Mucosa of rectum (tissue), 2 donors: ENCODE measurements at regions not wholly inside any gene's neighbourhood (a gene's known extent, or its start where the extent isn't known, plus 50 kb on each side); places are given as distances from the start of the nearest gene placed in this dataset.

Experiments used
- H3K27ac ChIP-seq, 2 donors: one replicate each; pipeline ENCODE4 v1.7.0; 2013; ENCODE audit warnings: inconsistent platforms in 2 of 2, low read depth in 2 of 2, low read length in 2 of 2
- H3K27me3 ChIP-seq, 2 donors: one replicate each; pipeline ENCODE4 v1.7.0; 2013; ENCODE audit warnings: low read length in 2 of 2; ENCODE audit not compliant: control insufficient read depth in 2 of 2, insufficient read depth in 2 of 2
- H3K36me3 ChIP-seq, 2 donors: one replicate each; pipeline ENCODE4 v1.7.0; 2013; ENCODE audit warnings: low read length in 2 of 2; ENCODE audit not compliant: control insufficient read depth in 2 of 2, insufficient read depth in 2 of 2
- H3K4me1 ChIP-seq, 2 donors: one replicate each; pipeline ENCODE4 v1.7.0; 2013; ENCODE audit warnings: low read length in 2 of 2, mild to moderate bottlenecking in 1 of 2; ENCODE audit not compliant: control insufficient read depth in 2 of 2, insufficient read depth in 2 of 2
- H3K4me3 ChIP-seq, 2 donors: one replicate each; pipeline ENCODE4 v1.7.0; 2013; ENCODE audit warnings: low read length in 2 of 2
- H3K9ac ChIP-seq, 2 donors: one replicate each; pipeline ENCODE4 v1.7.0; 2013; ENCODE audit warnings: low read length in 2 of 2, low read depth in 1 of 2, mild to moderate bottlenecking in 1 of 2
- H3K9me3 ChIP-seq, 2 donors: one replicate each; pipeline ENCODE4 v1.7.0; 2013; ENCODE audit warnings: low read length in 2 of 2; ENCODE audit not compliant: control insufficient read depth in 2 of 2
- donor health status: healthy.
- donor health status: Normal muscosa, but diverticular disease.

GRCh38 chr4:141416219-141416618 lies 195.5 kb downstream of the ZNF330 start:
- Histone ChIP-seq H3K36me3 (no peaks in the 10 kb centered on the region), H3K4me1 (no peaks in the 10 kb centered on the region), H3K27me3 (no peaks in the 10 kb centered on the region), H3K4me3 (no peak overlapping the region), H3K9me3 (no peaks in the 10 kb centered on the region), H3K9ac (no peak overlapping the region), H3K27ac (no peak overlapping the region)

- Histone ChIP-seq H3K36me3 (no peaks in the 10 kb centered on the region), H3K27me3 (no peaks in the 10 kb centered on the region), H3K4me3 (no peak overlapping the region), H3K27ac (no peak overlapping the region), H3K4me1 (no peaks in the 10 kb centered on the region), H3K9ac (no peak overlapping the region), H3K9me3 (no peaks in the 10 kb centered on the region)
Measured at GRCh38 chr4:141416677-141417363, 196.1 kb downstream of the ZNF330 start.

- Histone ChIP-seq H3K27me3 (no peaks in the 10 kb centered on the region), H3K4me3 (no peak overlapping the region), H3K36me3 (no peaks in the 10 kb centered on the region), H3K9me3 (no peaks in the 10 kb centered on the region), H3K27ac (no peak overlapping the region), H3K4me1 (no peaks in the 10 kb centered on the region), H3K9ac (no peak overlapping the region)
Measured at GRCh38 chr4:141417387-141417786, 196.7 kb downstream of the ZNF330 start.

DNA sequence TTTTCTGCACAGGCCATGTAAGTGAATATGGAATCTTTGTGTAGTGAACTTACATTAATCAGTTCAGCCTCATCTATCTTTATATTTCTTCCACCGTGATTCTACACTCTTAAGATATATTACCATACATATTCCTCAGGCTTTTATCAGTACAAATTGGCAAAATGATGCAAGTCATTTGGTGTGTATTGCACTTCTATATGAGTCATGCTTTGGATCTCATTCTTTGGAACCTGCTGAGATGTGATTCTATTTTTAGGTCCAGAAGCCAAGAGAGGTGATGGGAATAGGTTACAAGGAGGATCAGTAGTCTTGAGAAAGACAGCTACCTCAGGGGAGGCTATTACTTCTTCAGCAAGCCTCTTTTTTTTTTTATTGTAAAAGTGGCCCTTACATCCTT lies 204.4 kb downstream of the ZNF330 start:
- no peaks in the 10 kb centered on the region for H3K36me3 ChIP-seq
- H3K27ac ChIP-seq = no peak overlapping the region
- no peaks in the 10 kb centered on the region for H3K27me3 ChIP-seq
- H3K9me3 ChIP-seq = no peaks in the 10 kb centered on the region
- no peak overlapping the region for H3K9ac ChIP-seq
- no peaks in the 10 kb centered on the region for H3K4me1 ChIP-seq
- no peak overlapping the region for H3K4me3 ChIP-seq

GRCh38 chr4:141427726-141428296 lies 207.1 kb downstream of the ZNF330 start:
- Histone ChIP-seq H3K4me1 (no peaks in the 10 kb centered on the region), H3K9me3 (no peaks in the 10 kb centered on the region), H3K27me3 (no peaks in the 10 kb centered on the region), H3K4me3 (no peak overlapping the region), H3K27ac (no peak overlapping the region), H3K9ac (no peak overlapping the region), H3K36me3 (no peaks in the 10 kb centered on the region)

DNA sequence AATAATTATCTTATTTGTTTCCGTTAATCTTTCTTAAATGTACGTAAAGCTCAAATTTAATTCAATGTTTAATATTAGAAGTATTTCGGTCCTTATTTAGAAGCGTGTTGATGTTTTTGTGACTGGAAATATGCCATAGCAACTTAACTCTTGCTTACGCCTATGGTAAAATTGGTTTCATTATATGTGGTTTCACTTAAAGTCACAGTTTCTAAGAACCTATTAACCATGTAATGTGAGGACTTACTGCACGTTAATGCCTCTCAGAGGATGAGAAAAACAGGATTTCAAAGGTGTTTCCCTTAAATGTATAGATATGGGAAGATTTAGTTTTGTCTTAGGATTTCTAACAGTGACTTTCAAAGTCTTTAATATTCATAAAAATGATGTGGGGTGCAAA lies 206.4 kb upstream of the IL15 start:
- Histone ChIP-seq H3K9ac (no peak overlapping the region), H3K9me3 (no peaks in the 10 kb centered on the region), H3K4me3 (no peak overlapping the region), H3K4me1 (no peaks in the 10 kb centered on the region), H3K27ac (no peak overlapping the region), H3K36me3 (no peaks in the 10 kb centered on the region), H3K27me3 (no peaks in the 10 kb centered on the region)

GRCh38 chr4:141430686-141431085 lies 205.7 kb upstream of the IL15 start:
- H3K27ac ChIP-seq = no peak overlapping the region
- H3K4me3 ChIP-seq = no peak overlapping the region
- no peak overlapping the region for H3K9ac ChIP-seq
- no peaks in the 10 kb centered on the region for H3K36me3 ChIP-seq
- no peaks in the 10 kb centered on the region for H3K4me1 ChIP-seq
- no peaks in the 10 kb centered on the region for H3K27me3 ChIP-seq
- no peaks in the 10 kb centered on the region for H3K9me3 ChIP-seq

DNA sequence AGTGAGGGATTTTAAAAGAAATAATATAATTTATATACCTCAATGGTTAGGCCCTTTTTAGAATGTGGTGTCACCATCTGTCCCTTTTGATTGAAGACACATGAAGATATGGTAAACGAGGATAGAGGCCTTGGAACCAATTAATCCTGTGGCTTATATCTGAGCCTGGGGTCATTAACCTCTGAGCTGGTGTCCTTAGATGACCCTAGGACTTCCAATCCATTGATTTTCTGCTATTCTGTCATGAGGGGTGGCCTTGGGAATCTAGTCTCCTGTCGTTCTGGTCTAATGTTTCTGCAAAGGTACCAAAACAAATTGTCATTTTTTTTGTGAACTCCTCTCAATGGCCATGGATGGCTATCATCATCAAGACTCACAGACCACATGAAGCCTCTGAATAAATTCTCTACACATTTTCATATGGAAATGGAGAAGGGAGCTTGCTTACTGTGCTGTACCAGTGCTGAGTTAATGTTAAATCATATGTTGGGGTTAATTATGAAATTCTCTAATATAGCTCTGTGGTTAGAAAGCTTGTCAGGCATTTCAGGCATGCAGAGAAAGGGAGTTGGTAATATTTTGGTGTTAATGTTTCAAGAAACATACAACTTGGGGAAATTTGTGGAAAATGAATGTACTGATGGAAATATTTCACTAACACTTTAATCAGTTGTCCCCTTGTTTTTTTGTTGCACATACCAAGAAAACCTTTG lies 204.2 kb upstream of the IL15 start:
- H3K9me3 ChIP-seq = no peaks in the 10 kb centered on the region
- H3K4me3 ChIP-seq = no peak overlapping the region
- H3K4me1 ChIP-seq = no peaks in the 10 kb centered on the region
- H3K27me3 ChIP-seq = no peaks in the 10 kb centered on the region
- no peak overlapping the region for H3K27ac ChIP-seq
- no peaks in the 10 kb centered on the region for H3K36me3 ChIP-seq
- H3K9ac ChIP-seq = no peak overlapping the region

GRCh38 chr4:141435446-141436225 lies 200.7 kb upstream of the IL15 start:
- no peak overlapping the region for H3K9ac ChIP-seq
- H3K36me3 ChIP-seq = no peaks in the 10 kb centered on the region
- H3K27me3 ChIP-seq = no peaks in the 10 kb centered on the region
- no peaks in the 10 kb centered on the region for H3K4me1 ChIP-seq
- H3K27ac ChIP-seq = no peak overlapping the region
- no peak overlapping the region for H3K4me3 ChIP-seq
- no peaks in the 10 kb centered on the region for H3K9me3 ChIP-seq

DNA sequence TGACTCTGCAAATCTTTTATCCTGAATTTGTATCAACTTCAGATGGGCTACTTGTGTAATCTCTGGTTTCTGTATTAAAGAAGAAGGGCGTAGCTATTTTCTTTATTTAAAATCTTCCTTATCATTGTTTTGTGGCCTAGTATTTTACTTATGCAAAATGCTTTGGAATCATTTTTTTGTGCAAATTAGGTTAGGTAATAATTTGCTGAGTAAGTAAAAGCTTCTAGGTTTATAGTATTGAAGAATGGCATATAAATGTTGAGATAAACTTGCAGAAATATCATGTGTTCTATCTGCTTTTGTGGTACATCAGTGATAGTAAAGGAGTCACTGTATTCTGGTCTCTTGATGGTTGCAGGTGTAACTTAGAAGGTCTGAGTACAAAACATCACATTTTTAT lies 197.2 kb upstream of the IL15 start:
- no peaks in the 10 kb centered on the region for H3K4me1 ChIP-seq
- no peak overlapping the region for H3K9ac ChIP-seq
- H3K27me3 ChIP-seq = no peaks in the 10 kb centered on the region
- no peaks in the 10 kb centered on the region for H3K9me3 ChIP-seq
- no peak overlapping the region for H3K27ac ChIP-seq
- H3K4me3 ChIP-seq = no peak overlapping the region
- no peaks in the 10 kb centered on the region for H3K36me3 ChIP-seq
